ENCODE measurements at regions not wholly inside any gene's neighbourhood (a gene's known extent, or its start where the extent isn't known, plus 50 kb on each side); places are given as distances from the start of the nearest gene placed in this dataset.

GRCh38 chr20:24792641-24793495 is 156.2 kb upstream of the CST7 start:
- Mint-ChIP-seq H3K4me1 (no peaks in the 10 kb centered on the region), H3K27ac (no peak overlapping the region), H3K9me3 (no peaks in the 10 kb centered on the region)

GRCh38 chr20:24795436-24795835 is 153.6 kb upstream of the CST7 start:
- CTCF ChIA-PET, result no interaction called here
- no peak for DNase-seq
- Mint-ChIP-seq H3K27me3 (peaks cover 3% of the 10 kb centered on the region), H3K4me1 (no peaks in the 10 kb centered on the region), H3K9me3 (no peaks in the 10 kb centered on the region), H3K4me3 (no peak overlapping the region), H3K27ac (no peak overlapping the region), H3K36me3 (ENCODE audit: low read depth) (no peaks in the 10 kb centered on the region)
- intact Hi-C loops (cut with micrococcal nuclease), result no loop called here
- TF ChIP-seq CTCF (IDR thresholded peaks at IDR 0.05), result no peak
- POLR2A ChIA-PET, result no interaction called here
- no peak for ATAC-seq (ENCODE audit: low read depth)

More at GRCh38 chr20:24792641-24793495, 156.2 kb upstream of the CST7 start:
- TF ChIP-seq CTCF (IDR thresholded peaks at IDR 0.05), result no peak
- DNase-seq, result no peak
- peaks cover 3% of the 10 kb centered on the region for H3K27me3 Mint-ChIP-seq
- intact Hi-C loops (cut with micrococcal nuclease), result no loop called here
- ChIA-PET CTCF (no interaction called here), POLR2A (no interaction called here)
- H3K4me3 Mint-ChIP-seq, result no peak overlapping the region
- H3K36me3 Mint-ChIP-seq (ENCODE audit: low read depth), result no peaks in the 10 kb centered on the region
- ATAC-seq (ENCODE audit: low read depth), result no peak

- H3K36me3 Mint-ChIP-seq (ENCODE audit: low read depth), result no peaks in the 10 kb centered on the region
- intact Hi-C loops (cut with micrococcal nuclease), result no loop called here
- ATAC-seq (ENCODE audit: low read depth) (no peak), DNase-seq (no peak)
- H3K9me3 Mint-ChIP-seq, result no peaks in the 10 kb centered on the region
- ChIA-PET CTCF (no interaction called here), POLR2A (no interaction called here)
- H3K4me1 Mint-ChIP-seq, result no peaks in the 10 kb centered on the region
- H3K27me3 Mint-ChIP-seq, result peaks cover 3% of the 10 kb centered on the region
- no peak overlapping the region for H3K4me3 Mint-ChIP-seq
- no peak overlapping the region for H3K27ac Mint-ChIP-seq
- no peak for TF ChIP-seq CTCF (IDR thresholded peaks at IDR 0.05)
Observed at GRCh38 chr20:24796236-24796635, 152.8 kb upstream of the CST7 start.

GRCh38 chr20:24797113-24797512 is 152.0 kb upstream of the CST7 start:
- Mint-ChIP-seq H3K36me3 (ENCODE audit: low read depth) (no peaks in the 10 kb centered on the region), H3K4me1 (no peaks in the 10 kb centered on the region), H3K27ac (no peak overlapping the region), H3K9me3 (no peaks in the 10 kb centered on the region), H3K27me3 (peaks cover 3% of the 10 kb centered on the region), H3K4me3 (no peak overlapping the region)
- no peak for TF ChIP-seq CTCF (IDR thresholded peaks at IDR 0.05)
- intact Hi-C loops (cut with micrococcal nuclease), result no loop called here
- POLR2A ChIA-PET, result no interaction called here
- no peak for ATAC-seq (ENCODE audit: low read depth)
- CTCF ChIA-PET, result no interaction called here
- DNase-seq, result no peak

- CTCF ChIA-PET, result no interaction called here
- TF ChIP-seq CTCF (IDR thresholded peaks at IDR 0.05), result no peak
- POLR2A ChIA-PET, result interaction anchor here (0.6 kb wide), 1 partner anchor 157 kb away, joined by 5 read pairs; no protein-coding TSS in a partner anchor
- H3K27me3 Mint-ChIP-seq, result peaks cover 4% of the 10 kb centered on the region
- H3K9me3 Mint-ChIP-seq, result no peaks in the 10 kb centered on the region
- no peak overlapping the region for H3K27ac Mint-ChIP-seq
- intact Hi-C loops (cut with micrococcal nuclease), result no loop called here
- ATAC-seq (ENCODE audit: low read depth) (no peak), DNase-seq (no peak)
- no peak overlapping the region for H3K4me3 Mint-ChIP-seq
- no peaks in the 10 kb centered on the region for H3K4me1 Mint-ChIP-seq
- H3K36me3 Mint-ChIP-seq (ENCODE audit: low read depth), result no peaks in the 10 kb centered on the region
Observed at GRCh38 chr20:24797745-24798655, 151.1 kb upstream of the CST7 start.
